NCI-H1092 (cell line): ENCODE measurements at regions not wholly inside any gene's neighbourhood (a gene's known extent, or its start where the extent isn't known, plus 50 kb on each side); places are given as distances from the start of the nearest gene placed in this dataset.

Experiments
- DNase-seq: peaks from one replicate; lab custom pipeline; 2025; lab: John Stamatoyannopoulos, UW

- DNase-seq, result no peak
These were observed 119.6 kb downstream of the MTX2 start for GRCh38 chr2:176388861-176389260.

- no peak for DNase-seq
These were observed 121.3 kb downstream of the MTX2 start for GRCh38 chr2:176390276-176391147.

GRCh38 chr2:176391148-176391419 lies 121.8 kb downstream of the MTX2 start:
- DNase-seq, result no peak

- no peak for DNase-seq
These were observed 123.0 kb downstream of the MTX2 start for GRCh38 chr2:176392249-176392648.

- no peak for DNase-seq
These were observed 123.6 kb downstream of the MTX2 start for GRCh38 chr2:176392744-176393414.

GRCh38 chr2:176395273-176395854 lies 126.1 kb downstream of the MTX2 start:
- DNase-seq, result no peak

GRCh38 chr2:176398243-176399073 lies 129.2 kb downstream of the MTX2 start:
- no peak for DNase-seq

GRCh38 chr2:176399074-176399598 lies 129.9 kb downstream of the MTX2 start:
- DNase-seq, result no peak

GRCh38 chr2:176405477-176405876 lies 136.2 kb downstream of the MTX2 start:
- DNase-seq, result no peak

GRCh38 chr2:176407706-176408105 lies 138.5 kb downstream of the MTX2 start:
- DNase-seq, result no peak

- DNase-seq, result no peak
These were observed 140.4 kb downstream of the MTX2 start for GRCh38 chr2:176409671-176410070.

GRCh38 chr2:176412136-176412535 lies 142.9 kb downstream of the MTX2 start:
- no peak for DNase-seq

GRCh38 chr2:176413786-176414185 lies 144.5 kb downstream of the MTX2 start:
- no peak for DNase-seq

- no peak for DNase-seq
These were observed 145.4 kb downstream of the MTX2 start for GRCh38 chr2:176414641-176415040.

- no peak for DNase-seq
These were observed 146.1 kb downstream of the MTX2 start for GRCh38 chr2:176415174-176415895.

GRCh38 chr2:176415937-176416499 lies 146.8 kb downstream of the MTX2 start:
- DNase-seq, result no peak

- no peak for DNase-seq
These were observed 149.5 kb downstream of the MTX2 start for GRCh38 chr2:176418768-176419167.

- DNase-seq, result no peak
These were observed 150.4 kb downstream of the MTX2 start for GRCh38 chr2:176419591-176420071.

- no peak for DNase-seq
These were observed 152.2 kb downstream of the MTX2 start for GRCh38 chr2:176421297-176422050.

GRCh38 chr2:176423819-176424218 lies 154.6 kb downstream of the MTX2 start:
- DNase-seq, result no peak
